ENCODE measurements at regions not wholly inside any gene's neighbourhood (a gene's known extent, or its start where the extent isn't known, plus 50 kb on each side); places are given as distances from the start of the nearest gene placed in this dataset.

GRCh38 chr17:55903028-55903690 lies 152.3 kb downstream of the PCTP start:
- Histone ChIP-seq H3K27ac (no peak overlapping the region), H3K36me3 (no peaks in the 10 kb centered on the region), H3K27me3 (replicated peaks; ENCODE audit: insufficient read depth) (no peaks in the 10 kb centered on the region), H3K4me1 (replicated peaks) (no peaks in the 10 kb centered on the region), H3K4me3 (no peak overlapping the region), H3K9me3 (no peaks in the 10 kb centered on the region)
- 56% methylated on average over 2 of the region's 2 CpGs for WGBS
- TF ChIP-seq POLR2A (IDR thresholded peaks at IDR 0.05): no peak
- no peak for TF ChIP-seq POLR2AphosphoS5 (IDR thresholded peaks at IDR 0.05)
- TF ChIP-seq CTCF (IDR thresholded peaks at IDR 0.05): no peak
- intact Hi-C loops (cut with DNase I): no loop called here
- no peak for DNase-seq (ENCODE audit: low spot score)

GRCh38 chr17:55909776-55910175 lies 158.9 kb downstream of the PCTP start:
- Histone ChIP-seq H3K27ac (no peak overlapping the region), H3K27me3 (replicated peaks; ENCODE audit: insufficient read depth) (no peaks in the 10 kb centered on the region), H3K36me3 (no peaks in the 10 kb centered on the region), H3K4me3 (no peak overlapping the region), H3K4me1 (replicated peaks) (no peaks in the 10 kb centered on the region), H3K9me3 (no peaks in the 10 kb centered on the region)
- intact Hi-C loops (cut with DNase I): no loop called here
- TF ChIP-seq POLR2AphosphoS5 (IDR thresholded peaks at IDR 0.05) (no peak), CTCF (IDR thresholded peaks at IDR 0.05) (no peak), POLR2A (IDR thresholded peaks at IDR 0.05) (no peak)
- DNase-seq (ENCODE audit: low spot score): no peak
- WGBS: 97% methylated on average over 5 of the region's 5 CpGs

- no peaks in the 10 kb centered on the region for H3K27me3 ChIP-seq (replicated peaks; ENCODE audit: insufficient read depth)
- H3K27ac ChIP-seq: no peak overlapping the region
- no peak for DNase-seq (ENCODE audit: low spot score)
- 88% methylated on average over 4 of the region's 4 CpGs for WGBS
- H3K36me3 ChIP-seq: no peaks in the 10 kb centered on the region
- intact Hi-C loops (cut with DNase I): no loop called here
- TF ChIP-seq POLR2A (IDR thresholded peaks at IDR 0.05): no peak
- TF ChIP-seq CTCF (IDR thresholded peaks at IDR 0.05): no peak
- TF ChIP-seq POLR2AphosphoS5 (IDR thresholded peaks at IDR 0.05): no peak
- H3K9me3 ChIP-seq: no peaks in the 10 kb centered on the region
- no peaks in the 10 kb centered on the region for H3K4me1 ChIP-seq (replicated peaks)
- no peak overlapping the region for H3K4me3 ChIP-seq
These were observed 160.3 kb downstream of the PCTP start for GRCh38 chr17:55911186-55911585.

GRCh38 chr17:55925440-55925839 lies 174.6 kb downstream of the PCTP start:
- TF ChIP-seq CTCF (IDR thresholded peaks at IDR 0.05): no peak
- TF ChIP-seq POLR2AphosphoS5 (IDR thresholded peaks at IDR 0.05): no peak
- TF ChIP-seq POLR2A (IDR thresholded peaks at IDR 0.05): no peak
- no peaks in the 10 kb centered on the region for H3K9me3 ChIP-seq
- intact Hi-C loops (cut with DNase I): no loop called here

GRCh38 chr17:55926276-55926990 lies 175.6 kb downstream of the PCTP start:
- Histone ChIP-seq H3K36me3 (no peaks in the 10 kb centered on the region), H3K9me3 (no peaks in the 10 kb centered on the region), H3K27ac (no peak overlapping the region), H3K4me3 (no peak overlapping the region), H3K4me1 (replicated peaks) (no peaks in the 10 kb centered on the region), H3K27me3 (replicated peaks; ENCODE audit: insufficient read depth) (no peaks in the 10 kb centered on the region)
- TF ChIP-seq CTCF (IDR thresholded peaks at IDR 0.05): no peak
- TF ChIP-seq POLR2A (IDR thresholded peaks at IDR 0.05): no peak
- TF ChIP-seq POLR2AphosphoS5 (IDR thresholded peaks at IDR 0.05): no peak
- DNase-seq (ENCODE audit: low spot score): no peak
- 28% methylated on average over 4 of the region's 4 CpGs for WGBS
- intact Hi-C loops (cut with DNase I): no loop called here

More at GRCh38 chr17:55925440-55925839, 174.6 kb downstream of the PCTP start:
- 100% methylated on average over 1 of the region's 1 CpG for WGBS
- Histone ChIP-seq H3K27ac (no peak overlapping the region), H3K4me1 (replicated peaks) (no peaks in the 10 kb centered on the region), H3K4me3 (no peak overlapping the region), H3K36me3 (no peaks in the 10 kb centered on the region), H3K27me3 (replicated peaks; ENCODE audit: insufficient read depth) (no peaks in the 10 kb centered on the region)
- DNase-seq (ENCODE audit: low spot score): no peak
